Right hindlimb (tissue), 1 donor: ENCODE measurements at regions not wholly inside any gene's neighbourhood (a gene's known extent, or its start where the extent isn't known, plus 50 kb on each side); places are given as distances from the start of the nearest gene placed in this dataset.
A peak's percentile ranks its signal among the peaks of the same experiment; 100 is the strongest.

ENCODE experiments used
- DNase-seq: peaks from one replicate; pipeline ENCODE4 v3.0.0-alpha.2; 2018

GRCh38 chr2:45337481-45337880, 273.6 kb downstream of the SRBD1 start:
- DNase-seq, result peak; percentile 84

GRCh38 chr2:45334205-45334604, 276.9 kb downstream of the SRBD1 start:
- no peak for DNase-seq

GRCh38 chr2:45332567-45332966, 278.5 kb downstream of the SRBD1 start:
- DNase-seq, result no peak

- DNase-seq, result no peak
Measured at GRCh38 chr2:45332094-45332493, 279.0 kb downstream of the SRBD1 start.

GRCh38 chr2:45331410-45331786, 279.7 kb downstream of the SRBD1 start:
- DNase-seq, result no peak

GRCh38 chr2:45330637-45331409, 280.2 kb downstream of the SRBD1 start:
- DNase-seq, result no peak

GRCh38 chr2:45330108-45330507, 281.0 kb downstream of the SRBD1 start:
- no peak for DNase-seq

- no peak for DNase-seq
Measured at GRCh38 chr2:45329045-45329677, 281.9 kb downstream of the SRBD1 start.

GRCh38 chr2:45328264-45328870, 282.7 kb downstream of the SRBD1 start:
- DNase-seq, result no peak

- no peak for DNase-seq
Measured at GRCh38 chr2:45323344-45323743, 287.7 kb downstream of the SRBD1 start.

- DNase-seq, result no peak
Measured at GRCh38 chr2:45320956-45321355, 290.1 kb downstream of the SRBD1 start.

GRCh38 chr2:45319683-45320455, 291.2 kb downstream of the SRBD1 start:
- DNase-seq, result no peak

- DNase-seq, result no peak
Measured at GRCh38 chr2:45318686-45319085, 292.4 kb downstream of the SRBD1 start.

GRCh38 chr2:45316576-45317338, 294.3 kb downstream of the SRBD1 start:
- DNase-seq, result peak; percentile 14

GRCh38 chr2:45315861-45316260, 295.2 kb downstream of the SRBD1 start:
- DNase-seq, result peak; percentile 77

- DNase-seq, result no peak
Measured at GRCh38 chr2:45312275-45312674, 298.8 kb downstream of the SRBD1 start.

- DNase-seq, result no peak
Measured at GRCh38 chr2:45311559-45311958, 299.5 kb downstream of the SRBD1 start.

- DNase-seq, result peak; percentile 6
Measured at GRCh38 chr2:45307147-45307546, 297.9 kb upstream of the SIX2 start.

- no peak for DNase-seq
Measured at GRCh38 chr2:45305599-45305998, 296.3 kb upstream of the SIX2 start.

GRCh38 chr2:45303417-45304202, 294.4 kb upstream of the SIX2 start:
- DNase-seq, result no peak
